DOHH2 (cell line): ENCODE measurements at regions not wholly inside any gene's neighbourhood (a gene's known extent, or its start where the extent isn't known, plus 50 kb on each side); places are given as distances from the start of the nearest gene placed in this dataset.

Experiments
- CTCF ChIP-seq: fragments of 200-600 bp; sonication (generic); IDR thresholded peaks from one replicate; pipeline ENCODE4 v1.5.1; 2014; ENCODE audit warnings: antibody characterized with exemption, mild to moderate bottlenecking, low read depth, low read length; ENCODE audit not compliant: poor library complexity, severe bottlenecking
- EZH2phosphoT487 ChIP-seq: fragments of 200-600 bp; sonication (generic); IDR thresholded peaks from 2 replicates; pipeline ENCODE4 v1.6.1; 2017; ENCODE audit warnings: borderline replicate concordance, mild to moderate bottlenecking, antibody characterized with exemption, low read length, moderate library complexity, mixed read lengths

GRCh38 chr10:16231734-16232435, 204.9 kb upstream of the PTER start:
- no peak for TF ChIP-seq CTCF
- TF ChIP-seq EZH2phosphoT487, result no peak
